DOHH2 (cell line): ENCODE measurements at regions not wholly inside any gene's neighbourhood (a gene's known extent, or its start where the extent isn't known, plus 50 kb on each side); places are given as distances from the start of the nearest gene placed in this dataset.

Experiments used
- H3F3A ChIP-seq: fragments of 200-600 bp; sonication (generic), shearing (Covaris generic); 2 replicates; pipeline ENCODE4 v1.6.0; 2016; ENCODE audit warnings: antibody characterized with exemption, mild to moderate bottlenecking; ENCODE audit not compliant: control insufficient read depth, insufficient read depth
- H3K27ac ChIP-seq: fragments of 200-600 bp; sonication (generic); 2 replicates; pipeline ENCODE4 v1.5.1; 2014; ENCODE audit warnings: low read depth, mild to moderate bottlenecking, low read length, moderate library complexity
- H3K27me3 ChIP-seq: fragments of 200-600 bp; sonication (generic); 2 replicates; pipeline ENCODE4 v1.6.1; 2014; ENCODE audit warnings: mild to moderate bottlenecking, low read length, mixed read lengths; ENCODE audit not compliant: control insufficient read depth
- H3K36me3 ChIP-seq: fragments of 200-600 bp; sonication (generic); 2 replicates; pipeline ENCODE4 v1.6.1; 2014; ENCODE audit warnings: mild to moderate bottlenecking, low read length, moderate library complexity, mixed read lengths; ENCODE audit not compliant: control insufficient read depth
- H3K4me1 ChIP-seq: fragments of 200-600 bp; sonication (generic); 2 replicates; pipeline ENCODE4 v1.6.1; 2014; ENCODE audit warnings: mild to moderate bottlenecking, low read length, mixed read lengths; ENCODE audit not compliant: control insufficient read depth
- H3K4me2 ChIP-seq: fragments of 200-600 bp; sonication (generic); 2 replicates; pipeline ENCODE4 v1.6.0; 2014; ENCODE audit warnings: mild to moderate bottlenecking, low read length, moderate library complexity
- H3K4me3 ChIP-seq: fragments of 200-600 bp; sonication (generic); 2 replicates; pipeline ENCODE4 v1.5.1; 2014; ENCODE audit warnings: mild to moderate bottlenecking, low read length, mixed read lengths
- H3K79me2 ChIP-seq: fragments of 200-600 bp; sonication (generic); 2 replicates; pipeline ENCODE4 v1.6.1; 2014; ENCODE audit warnings: mild to moderate bottlenecking, low read length, mixed read lengths; ENCODE audit not compliant: control insufficient read depth
- H3K9me2 ChIP-seq: fragments of 200-600 bp; sonication (generic); replicated peaks from 2 replicates; pipeline ENCODE4 v1.6.1; 2014; ENCODE audit warnings: mild to moderate bottlenecking, low read length, mixed read lengths; ENCODE audit not compliant: control insufficient read depth
- H3K9me3 ChIP-seq: fragments of 200-600 bp; sonication (generic); 2 replicates; pipeline ENCODE4 v1.6.1; 2014; ENCODE audit warnings: antibody characterized with exemption, low read length, mixed read lengths; ENCODE audit not compliant: control insufficient read depth, insufficient read depth
- H4K20me1 ChIP-seq: fragments of 200-600 bp; sonication (generic); 2 replicates; pipeline ENCODE4 v1.6.0; 2014; ENCODE audit warnings: low read depth, mild to moderate bottlenecking, antibody characterized with exemption, low read length, moderate library complexity; ENCODE audit not compliant: control insufficient read depth, insufficient read depth
- CTCF ChIP-seq: fragments of 200-600 bp; sonication (generic); IDR thresholded peaks from one replicate; pipeline ENCODE4 v1.5.1; 2014; ENCODE audit warnings: antibody characterized with exemption, mild to moderate bottlenecking, low read depth, low read length; ENCODE audit not compliant: poor library complexity, severe bottlenecking
- EZH2phosphoT487 ChIP-seq: fragments of 200-600 bp; sonication (generic); IDR thresholded peaks from 2 replicates; pipeline ENCODE4 v1.6.1; 2017; ENCODE audit warnings: borderline replicate concordance, mild to moderate bottlenecking, antibody characterized with exemption, low read length, moderate library complexity, mixed read lengths

- no peaks in the 10 kb centered on the region for H3K27me3 ChIP-seq
- TF ChIP-seq EZH2phosphoT487 (no peak), CTCF (no peak)
Observed at GRCh38 chr20:24370911-24371695, 98.3 kb upstream of the SYNDIG1 start.

GRCh38 chr20:24370249-24370648 lies 99.2 kb upstream of the SYNDIG1 start:
- Histone ChIP-seq H3K4me2 (no peak overlapping the region), H3K4me3 (no peak overlapping the region), H3K27me3 (no peaks in the 10 kb centered on the region), H3F3A (no peaks in the 10 kb centered on the region), H3K79me2 (no peaks in the 10 kb centered on the region), H3K36me3 (no peaks in the 10 kb centered on the region), H3K9me2 (no peaks in the 10 kb centered on the region), H3K4me1 (no peaks in the 10 kb centered on the region), H4K20me1 (no peaks in the 10 kb centered on the region), H3K9me3 (no peaks in the 10 kb centered on the region), H3K27ac (no peak overlapping the region)
- no peak for TF ChIP-seq EZH2phosphoT487
- TF ChIP-seq CTCF, result no peak

More at GRCh38 chr20:24370911-24371695, 98.3 kb upstream of the SYNDIG1 start:
- Histone ChIP-seq H3K27ac (no peak overlapping the region), H3K4me1 (no peaks in the 10 kb centered on the region), H3K9me2 (no peaks in the 10 kb centered on the region), H4K20me1 (no peaks in the 10 kb centered on the region), H3F3A (no peaks in the 10 kb centered on the region), H3K79me2 (no peaks in the 10 kb centered on the region), H3K36me3 (no peaks in the 10 kb centered on the region), H3K4me3 (no peak overlapping the region), H3K9me3 (no peaks in the 10 kb centered on the region), H3K4me2 (no peak overlapping the region)

GRCh38 chr20:24368253-24368652 lies 101.2 kb upstream of the SYNDIG1 start:
- no peaks in the 10 kb centered on the region for H3K9me3 ChIP-seq
- no peak for TF ChIP-seq CTCF
- TF ChIP-seq EZH2phosphoT487, result no peak
- H3K27ac ChIP-seq, result no peak overlapping the region
- H3K79me2 ChIP-seq, result no peaks in the 10 kb centered on the region
- no peaks in the 10 kb centered on the region for H3K9me2 ChIP-seq
- no peak overlapping the region for H3K4me2 ChIP-seq
- H3K4me1 ChIP-seq, result no peaks in the 10 kb centered on the region
- no peaks in the 10 kb centered on the region for H3K36me3 ChIP-seq
- H3K4me3 ChIP-seq, result no peak overlapping the region
- H3K27me3 ChIP-seq, result no peaks in the 10 kb centered on the region
- H4K20me1 ChIP-seq, result no peaks in the 10 kb centered on the region
- no peaks in the 10 kb centered on the region for H3F3A ChIP-seq
